CD14-positive monocyte (primary cell): ENCODE measurements at regions not wholly inside any gene's neighbourhood (a gene's known extent, or its start where the extent isn't known, plus 50 kb on each side); places are given as distances from the start of the nearest gene placed in this dataset.

Experiments used
- DNase-seq, 3 donors: peaks; one replicate each; pipeline ENCODE4 v3.0.0-alpha.2; 2011 to 2022
- H2AFZ ChIP-seq: 2 replicates; pipeline ENCODE4 v1.6.0; 2012; ENCODE audit warnings: mild to moderate bottlenecking, low read depth, low read length, inconsistent platforms; ENCODE audit not compliant: insufficient read depth, poor library complexity, severe bottlenecking
- H3K27ac ChIP-seq, 2 donors: 1 replicate in 1 of 2; 2 replicates in 1 of 2; pipeline ENCODE4 v1.5.1; 2012 to 2013; ENCODE audit warnings: low read length in 2 of 2, control low read depth in 1 of 2, inconsistent platforms in 1 of 2, low read depth in 1 of 2, mild to moderate bottlenecking in 1 of 2
- H3K27me3 ChIP-seq, 2 donors: one replicate each; pipeline versions ENCODE4 v1.6.0 to v1.6.1; 2011 to 2013; ENCODE audit warnings: low read length in 2 of 2; ENCODE audit not compliant: control insufficient read depth in 2 of 2, insufficient read depth in 2 of 2
- H3K36me3 ChIP-seq, 2 donors: replicated peaks in 1 of 2; 1 replicate in 1 of 2; 2 replicates in 1 of 2; pipeline versions ENCODE4 v1.5.1 to v1.6.1; 2012 to 2013; ENCODE audit warnings: low read length in 2 of 2, control low read depth in 1 of 2, inconsistent platforms in 1 of 2, mild to moderate bottlenecking in 1 of 2; ENCODE audit not compliant: insufficient read depth in 2 of 2, control insufficient read depth in 1 of 2
- H3K4me1 ChIP-seq, 2 donors: 1 replicate in 1 of 2; 2 replicates in 1 of 2; pipeline versions ENCODE4 v1.5.1 to v1.6.1; 2012 to 2013; ENCODE audit warnings: low read length in 2 of 2, control low read depth in 1 of 2, inconsistent platforms in 1 of 2, mild to moderate bottlenecking in 1 of 2, moderate library complexity in 1 of 2; ENCODE audit not compliant: insufficient read depth in 2 of 2, control insufficient read depth in 1 of 2
- H3K4me2 ChIP-seq: replicated peaks from 2 replicates; pipeline ENCODE3; 2012; ENCODE audit warnings: low read length, moderate library complexity, mild to moderate bottlenecking; ENCODE audit not compliant: poor library complexity, severe bottlenecking; ENCODE audit errors: extremely low read depth
- H3K4me3 ChIP-seq, 3 experiments: fragments of 200-600 bp in 1 of 3; sonication (generic) in 1 of 3; replicated peaks in 1 of 3; 1 replicate in 2 of 3; 2 replicates in 1 of 3; pipeline ENCODE4 v1.5.1; 2011 to 2013; ENCODE audit warnings: low read length in 3 of 3, mild to moderate bottlenecking in 3 of 3, control low read depth in 2 of 3, low read depth in 2 of 3, inconsistent platforms in 1 of 3, moderate library complexity in 1 of 3
- H3K79me2 ChIP-seq: 2 replicates; pipeline ENCODE4 v1.6.0; 2012; ENCODE audit warnings: mild to moderate bottlenecking, control low read depth, inconsistent platforms, low read length, moderate library complexity; ENCODE audit not compliant: insufficient read depth
- H3K9ac ChIP-seq: 2 replicates; pipeline ENCODE4 v1.6.0; 2017; ENCODE audit warnings: low read length, mild to moderate bottlenecking; ENCODE audit not compliant: insufficient read depth, poor library complexity, severe bottlenecking
- H3K9me3 ChIP-seq, 2 donors: replicated peaks in 1 of 2; 1 replicate in 1 of 2; 2 replicates in 1 of 2; pipeline versions ENCODE4 v1.5.1 to v1.6.1; 2012 to 2013; ENCODE audit warnings: low read length in 2 of 2, control low read depth in 1 of 2; ENCODE audit not compliant: control insufficient read depth in 1 of 2, insufficient read depth in 1 of 2
- H4K20me1 ChIP-seq: 2 replicates; pipeline ENCODE4 v1.6.0; 2012; ENCODE audit warnings: mild to moderate bottlenecking, low read length, control low read depth, moderate library complexity; ENCODE audit not compliant: insufficient read depth
- H3K27ac Mint-ChIP-seq, 7 donors: one replicate each; pipeline ENCODE4 v1.8.0; 2020; ENCODE audit warnings: mild to moderate bottlenecking in 7 of 7, mixed read lengths in 7 of 7, moderate library complexity in 6 of 7, inconsistent platforms in 2 of 7
- H3K27me3 Mint-ChIP-seq, 3 donors: one replicate each; pipeline ENCODE4 v1.8.0; 2021 to 2022; ENCODE audit warnings: low read depth in 3 of 3, mild to moderate bottlenecking in 3 of 3, mixed read lengths in 3 of 3, moderate library complexity in 3 of 3, inconsistent platforms in 1 of 3
- H3K36me3 Mint-ChIP-seq, 2 donors: one replicate each; pipeline ENCODE4 v1.8.0; 2020; ENCODE audit warnings: mixed read lengths in 2 of 2, inconsistent platforms in 1 of 2, mild to moderate bottlenecking in 1 of 2
- H3K4me1 Mint-ChIP-seq: one replicate; pipeline ENCODE4 v1.8.0; 2020; ENCODE audit warnings: mild to moderate bottlenecking, mixed read lengths
- H3K4me3 Mint-ChIP-seq, 2 donors: one replicate each; pipeline ENCODE4 v1.8.0; 2020; ENCODE audit warnings: mild to moderate bottlenecking in 2 of 2, mixed read lengths in 2 of 2, moderate library complexity in 1 of 2
- H3K9me3 Mint-ChIP-seq, 7 donors: one replicate each; pipeline ENCODE4 v1.8.0; 2020 to 2022; ENCODE audit warnings: mixed read lengths in 7 of 7, mild to moderate bottlenecking in 6 of 7, moderate library complexity in 6 of 7, inconsistent platforms in 2 of 7
- WGBS: methylation state at CpG from one replicate; pipeline ENCODE4 v1.1.5; 2013; ENCODE audit warnings: missing lambda C conversion rate; ENCODE audit not compliant: insufficient coverage; 5-methylcytosine and 5-hydroxymethylcytosine counted together
- intact Hi-C, 2 donors: fragments of 100-400 bp; cut with micrococcal nuclease; formaldehyde crosslinking; loops; one replicate each; pipeline versions ENCODE4 v1.15.0 to v1.15.1; 2023
- TF ChIP-seq, protein P1 (sequence below): fragments of 200-600 bp; IDR thresholded peaks from one replicate; pipeline ENCODE4 v1.8.0; 2022; ENCODE audit warnings: antibody characterized with exemption, mild to moderate bottlenecking

GRCh38 chr3:168272343-168272985, 176.7 kb upstream of the GOLIM4 start:
- intact Hi-C loops = no loop called here
- Histone ChIP-seq H3K27me3 (no peaks in the 10 kb centered on the region), H3K27ac (no peak overlapping the region), H3K9me3 (no peaks in the 10 kb centered on the region), H3K79me2 (no peaks in the 10 kb centered on the region), H3K4me1 (no peaks in the 10 kb centered on the region), H3K4me3 (no peak overlapping the region), H4K20me1 (no peaks in the 10 kb centered on the region), H2AFZ (no peak overlapping the region), H3K36me3 (no peaks in the 10 kb centered on the region), H3K9ac (no peak overlapping the region), H3K4me2 (no peak overlapping the region)
- TF ChIP-seq, protein P1, sequence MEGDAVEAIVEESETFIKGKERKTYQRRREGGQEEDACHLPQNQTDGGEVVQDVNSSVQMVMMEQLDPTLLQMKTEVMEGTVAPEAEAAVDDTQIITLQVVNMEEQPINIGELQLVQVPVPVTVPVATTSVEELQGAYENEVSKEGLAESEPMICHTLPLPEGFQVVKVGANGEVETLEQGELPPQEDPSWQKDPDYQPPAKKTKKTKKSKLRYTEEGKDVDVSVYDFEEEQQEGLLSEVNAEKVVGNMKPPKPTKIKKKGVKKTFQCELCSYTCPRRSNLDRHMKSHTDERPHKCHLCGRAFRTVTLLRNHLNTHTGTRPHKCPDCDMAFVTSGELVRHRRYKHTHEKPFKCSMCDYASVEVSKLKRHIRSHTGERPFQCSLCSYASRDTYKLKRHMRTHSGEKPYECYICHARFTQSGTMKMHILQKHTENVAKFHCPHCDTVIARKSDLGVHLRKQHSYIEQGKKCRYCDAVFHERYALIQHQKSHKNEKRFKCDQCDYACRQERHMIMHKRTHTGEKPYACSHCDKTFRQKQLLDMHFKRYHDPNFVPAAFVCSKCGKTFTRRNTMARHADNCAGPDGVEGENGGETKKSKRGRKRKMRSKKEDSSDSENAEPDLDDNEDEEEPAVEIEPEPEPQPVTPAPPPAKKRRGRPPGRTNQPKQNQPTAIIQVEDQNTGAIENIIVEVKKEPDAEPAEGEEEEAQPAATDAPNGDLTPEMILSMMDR = no peak
- 100% methylated on average over 1 of the region's 1 CpG for WGBS
- H3K9me3 Mint-ChIP-seq = peaks cover 0 to 10% (median 4%) of the 10 kb centered on the region in 7 donors
- peak overlapping the region in 1 of 7 donors; percentile 1 for H3K27ac Mint-ChIP-seq
- no peak for DNase-seq
- H3K36me3 Mint-ChIP-seq = no peaks in the 10 kb centered on the region
- H3K4me1 Mint-ChIP-seq = no peaks in the 10 kb centered on the region
- no peak overlapping the region for H3K4me3 Mint-ChIP-seq
- no peaks in the 10 kb centered on the region for H3K27me3 Mint-ChIP-seq

DNA sequence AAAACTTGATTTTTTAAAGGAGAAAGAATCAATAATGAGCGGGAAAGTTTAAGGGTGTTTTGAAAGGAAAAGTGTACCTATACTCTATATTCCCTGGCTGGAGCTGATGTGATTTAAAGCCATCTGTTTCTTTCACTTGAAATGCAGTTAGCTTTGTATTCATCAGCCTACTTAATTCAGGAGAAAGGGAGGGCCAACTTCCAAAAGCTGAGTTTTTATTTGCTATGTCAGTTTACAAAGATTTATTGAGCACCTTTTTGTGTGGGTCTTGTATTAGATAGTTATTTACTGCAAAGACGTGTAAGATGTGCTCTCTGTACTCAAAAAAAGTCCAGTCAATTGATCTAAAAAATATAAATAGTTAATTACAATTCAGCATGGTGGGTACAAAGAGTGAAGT, 176.2 kb upstream of the GOLIM4 start:
- WGBS = no CpG with 5 or more reads among the region's 2 CpGs
- TF ChIP-seq, protein P1 = no peak

More for the DNA sequence above, 176.2 kb upstream of the GOLIM4 start:
- H3K9me3 Mint-ChIP-seq = peaks cover 0 to 10% (median 4%) of the 10 kb centered on the region in 7 donors
- H3K27ac Mint-ChIP-seq = no peak overlapping the region
- H3K9me3 ChIP-seq = no peaks in the 10 kb centered on the region
- no peak overlapping the region for H3K4me2 ChIP-seq
- DNase-seq = no peak
- no peak overlapping the region for H3K9ac ChIP-seq
- H3K4me1 ChIP-seq = no peaks in the 10 kb centered on the region
- H2AFZ ChIP-seq = no peak overlapping the region
- H3K27me3 ChIP-seq = no peaks in the 10 kb centered on the region
- H3K4me1 Mint-ChIP-seq = no peaks in the 10 kb centered on the region
- H3K4me3 Mint-ChIP-seq = no peak overlapping the region
- H3K36me3 ChIP-seq = no peaks in the 10 kb centered on the region
- intact Hi-C loops = no loop called here
- H3K36me3 Mint-ChIP-seq = no peaks in the 10 kb centered on the region
- no peaks in the 10 kb centered on the region for H4K20me1 ChIP-seq
- no peaks in the 10 kb centered on the region for H3K27me3 Mint-ChIP-seq
- no peaks in the 10 kb centered on the region for H3K79me2 ChIP-seq
- H3K4me3 ChIP-seq = no peak overlapping the region
- no peak overlapping the region for H3K27ac ChIP-seq
